ENCODE measurements at regions not wholly inside any gene's neighbourhood (a gene's known extent, or its start where the extent isn't known, plus 50 kb on each side); places are given as distances from the start of the nearest gene placed in this dataset.

GRCh38 chr15:69991551-69991980 lies 106.2 kb downstream of the TLE3 start:
- TF ChIP-seq POLR2AphosphoS5 (IDR thresholded peaks at IDR 0.05) (no peak), CTCF (IDR thresholded peaks at IDR 0.05) (no peak), EP300 (IDR thresholded peaks at IDR 0.05) (no peak)

Data from esophagus muscularis mucosa (tissue), 4 donors.